Esophagus squamous epithelium (tissue), 5 donors: ENCODE measurements at regions not wholly inside any gene's neighbourhood (a gene's known extent, or its start where the extent isn't known, plus 50 kb on each side); places are given as distances from the start of the nearest gene placed in this dataset.

ENCODE experiments used
- DNase-seq: peaks from one replicate; lab custom pipeline; 2025; lab: John Stamatoyannopoulos, UW
- H3K27ac ChIP-seq, 4 donors: fragments of 200-600 bp; sonication (generic); one replicate each; pipeline ENCODE4 v1.5.1; 2016 to 2019; ENCODE audit warnings: mild to moderate bottlenecking in 1 of 4
- H3K27me3 ChIP-seq, 4 donors: fragments of 200-600 bp; sonication (generic); 1 replicate in 3 of 4; 2 replicates in 1 of 4; pipeline versions ENCODE4 v1.5.1 to v1.6.0; 2017 to 2021; ENCODE audit warnings: antibody characterized with exemption in 1 of 4
- H3K36me3 ChIP-seq, 3 donors: fragments of 200-600 bp; sonication (generic); one replicate each; pipeline ENCODE4 v1.5.1; 2016 to 2019
- H3K4me1 ChIP-seq, 3 donors: fragments of 200-600 bp; sonication (generic); one replicate each; pipeline ENCODE4 v1.5.1; 2017 to 2019
- H3K4me3 ChIP-seq, 4 donors: fragments of 200-600 bp; sonication (generic); 1 replicate in 3 of 4; 2 replicates in 1 of 4; pipeline ENCODE4 v1.5.1; 2016 to 2019; ENCODE audit warnings: mild to moderate bottlenecking in 2 of 4, moderate library complexity in 1 of 4
- H3K9me3 ChIP-seq, 3 donors: fragments of 200-600 bp; sonication (generic); one replicate each; pipeline ENCODE4 v1.5.1; 2016 to 2019
- CTCF ChIP-seq, 6 experiments: fragments of 450-650 bp in 4 of 6; fragments of 200-600 bp in 2 of 6; sonication (generic) in 2 of 6; IDR thresholded peaks; one replicate each; pipeline ENCODE4 v1.5.1; 2016 to 2019; ENCODE audit warnings: antibody characterized with exemption in 6 of 6, mild to moderate bottlenecking in 4 of 6, moderate library complexity in 4 of 6
- POLR2A ChIP-seq, 4 donors: fragments of 450-650 bp; IDR thresholded peaks; one replicate each; pipeline ENCODE4 v1.6.1; 2017; ENCODE audit warnings: antibody characterized with exemption in 4 of 4, mild to moderate bottlenecking in 4 of 4, moderate library complexity in 3 of 4
- WGBS, 2 donors: methylation state at CpG; one replicate each; pipeline ENCODE4 v1.1.5; 2018; 5-methylcytosine and 5-hydroxymethylcytosine counted together
- intact Hi-C: fragments of 100-400 bp; cut with DNase I; formaldehyde crosslinking; loops from one replicate; pipeline ENCODE4 v1.15.0; 2022
- donor health status: DM: yes; HTN: yes; CAD: no.

DNA sequence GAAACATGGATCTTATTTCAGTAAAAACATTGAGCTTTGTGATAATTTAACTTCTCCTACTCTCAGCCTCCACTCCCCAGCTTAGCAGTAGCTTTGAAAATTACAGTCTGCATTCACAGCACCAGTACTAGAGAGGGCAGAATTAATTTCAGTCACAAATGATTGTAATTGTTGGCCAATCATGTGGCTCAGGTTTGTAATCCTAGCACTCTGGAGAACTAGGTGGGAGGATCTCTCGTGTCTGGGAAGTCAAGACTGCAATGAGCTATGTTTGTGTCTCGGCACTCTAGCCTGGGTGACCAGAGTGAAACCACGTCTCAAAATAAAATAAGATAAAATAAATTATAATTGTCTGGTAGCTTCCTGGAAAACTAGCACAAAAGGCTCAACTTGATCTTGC, 620.9 kb downstream of the TNS3 start:
- no peaks in the 10 kb centered on the region for H3K27me3 ChIP-seq
- H3K4me3 ChIP-seq = no peak overlapping the region
- TF ChIP-seq POLR2A (IDR thresholded peaks at IDR 0.05) (no peak), CTCF (IDR thresholded peaks at IDR 0.05) (no peak)
- 42 to 66% methylated on average over 3 of the region's 3 CpGs for WGBS, 2 donors
- H3K4me1 ChIP-seq = no peaks in the 10 kb centered on the region
- peaks cover 0 to 33% (median 23%) of the 10 kb centered on the region in 3 donors for H3K9me3 ChIP-seq
- H3K36me3 ChIP-seq = no peaks in the 10 kb centered on the region
- DNase-seq = no peak
- intact Hi-C loops = no loop called here
- no peak overlapping the region for H3K27ac ChIP-seq

- Histone ChIP-seq H3K36me3 (no peaks in the 10 kb centered on the region), H3K27ac (no peak overlapping the region), H3K4me1 (no peaks in the 10 kb centered on the region), H3K27me3 (no peaks in the 10 kb centered on the region), H3K4me3 (no peak overlapping the region), H3K9me3 (peaks cover 0 to 1% (median under 1%) of the 10 kb centered on the region in 3 donors)
- intact Hi-C loops = no loop called here
- 77 to 84% methylated on average over 5 of the region's 5 CpGs for WGBS, 2 donors
- TF ChIP-seq CTCF (IDR thresholded peaks at IDR 0.05) (no peak), POLR2A (IDR thresholded peaks at IDR 0.05) (no peak)
- DNase-seq = no peak
These were observed 624.7 kb downstream of the TNS3 start for GRCh38 chr7:46957195-46957594.

DNA sequence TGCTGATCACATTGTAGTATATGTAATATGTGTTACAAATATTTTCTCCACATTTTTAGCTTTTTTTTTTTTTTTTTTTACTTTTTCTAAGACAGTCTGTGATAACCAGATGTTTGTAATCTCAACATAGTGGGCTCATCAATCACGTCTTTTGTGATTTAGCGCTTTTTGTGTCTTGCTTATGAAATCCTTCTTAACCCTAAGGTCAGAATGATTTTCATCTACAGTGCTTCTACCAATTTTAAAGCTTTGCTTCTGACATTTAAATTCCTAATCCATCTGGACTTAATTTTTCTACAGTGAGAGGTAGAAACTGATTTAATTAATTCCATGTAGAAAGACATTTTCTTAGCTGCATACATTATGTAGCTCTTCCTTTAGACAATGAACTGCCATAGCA, 626.4 kb downstream of the TNS3 start:
- no peak for DNase-seq
- Histone ChIP-seq H3K4me3 (no peak overlapping the region), H3K4me1 (no peaks in the 10 kb centered on the region), H3K9me3 (no peaks in the 10 kb centered on the region), H3K27me3 (no peaks in the 10 kb centered on the region), H3K36me3 (no peaks in the 10 kb centered on the region), H3K27ac (no peak overlapping the region)
- 87% methylated on average over 2 of the region's 2 CpGs for WGBS, 2 donors
- no peak for TF ChIP-seq POLR2A (IDR thresholded peaks at IDR 0.05)
- TF ChIP-seq CTCF (IDR thresholded peaks at IDR 0.05) = no peak
- intact Hi-C loops = no loop called here

GRCh38 chr7:46954181-46954580, 627.7 kb downstream of the TNS3 start:
- Histone ChIP-seq H3K4me3 (no peak overlapping the region), H3K27me3 (no peaks in the 10 kb centered on the region), H3K4me1 (no peaks in the 10 kb centered on the region), H3K27ac (no peak overlapping the region), H3K36me3 (no peaks in the 10 kb centered on the region), H3K9me3 (no peaks in the 10 kb centered on the region)
- intact Hi-C loops = no loop called here
- no peak for DNase-seq
- WGBS, 2 donors = 45 to 49% methylated on average over 5 of the region's 5 CpGs
- TF ChIP-seq CTCF (IDR thresholded peaks at IDR 0.05) (no peak), POLR2A (IDR thresholded peaks at IDR 0.05) (no peak)

GRCh38 chr7:46953008-46953407, 628.9 kb downstream of the TNS3 start:
- WGBS, 2 donors = 83 to 85% methylated on average over 1 of the region's 1 CpG
- TF ChIP-seq POLR2A (IDR thresholded peaks at IDR 0.05) (no peak), CTCF (IDR thresholded peaks at IDR 0.05) (no peak)
- H3K27me3 ChIP-seq = no peaks in the 10 kb centered on the region
- intact Hi-C loops = no loop called here
- H3K36me3 ChIP-seq = no peaks in the 10 kb centered on the region
- H3K4me1 ChIP-seq = no peaks in the 10 kb centered on the region
- no peaks in the 10 kb centered on the region for H3K9me3 ChIP-seq
- DNase-seq = no peak
- H3K27ac ChIP-seq = no peak overlapping the region
- no peak overlapping the region for H3K4me3 ChIP-seq
